Vagina (tissue), 2 donors: ENCODE measurements at regions not wholly inside any gene's neighbourhood (a gene's known extent, or its start where the extent isn't known, plus 50 kb on each side); places are given as distances from the start of the nearest gene placed in this dataset.

Experiments used
- DNase-seq, 2 donors: peaks; one replicate each; pipeline ENCODE4 v3.0.0-alpha.2; 2017; ENCODE audit errors: extremely low spot score in 2 of 2
- H3K27ac ChIP-seq: fragments of 200-600 bp; sonication (generic); one replicate; pipeline ENCODE4 v1.5.1; 2019
- H3K27me3 ChIP-seq: fragments of 200-600 bp; sonication (generic); one replicate; pipeline ENCODE4 v1.5.1; 2019
- H3K36me3 ChIP-seq, 2 donors: fragments of 200-600 bp; sonication (generic); one replicate each; pipeline ENCODE4 v1.5.1; 2017 to 2019
- H3K4me1 ChIP-seq: fragments of 200-600 bp; sonication (generic); one replicate; pipeline ENCODE4 v1.5.1; 2019
- H3K4me3 ChIP-seq, 2 donors: fragments of 200-600 bp; sonication (generic); 1 replicate in 1 of 2; 2 replicates in 1 of 2; pipeline ENCODE4 v1.5.1; 2016 to 2019
- H3K9me3 ChIP-seq: fragments of 200-600 bp; sonication (generic); one replicate; pipeline ENCODE4 v1.5.1; 2019
- POLR2A ChIP-seq, 2 donors: fragments of 450-650 bp; IDR thresholded peaks; one replicate each; pipeline ENCODE4 v1.6.1; 2017; ENCODE audit warnings: antibody characterized with exemption in 2 of 2, mild to moderate bottlenecking in 2 of 2, moderate library complexity in 2 of 2
- POLR2AphosphoS5 ChIP-seq, 2 donors: sonication (generic); formaldehyde crosslinking; IDR thresholded peaks; one replicate each; pipeline ENCODE4 v1.9.0; 2017; ENCODE audit warnings: antibody characterized with exemption in 2 of 2, mild to moderate bottlenecking in 2 of 2, low read depth in 1 of 2; ENCODE audit not compliant: insufficient read depth in 1 of 2
- intact Hi-C: fragments of 100-400 bp; cut with DNase I; formaldehyde crosslinking; loops from one replicate; pipeline ENCODE4 v1.15.1; 2023
- TF ChIP-seq, protein P1 (sequence below), 3 experiments: fragments of 450-650 bp in 2 of 3; fragments of 200-600 bp in 1 of 3; sonication (generic) in 1 of 3; IDR thresholded peaks; one replicate each; pipeline ENCODE4 v1.5.1; 2017 to 2019; ENCODE audit warnings: antibody characterized with exemption in 3 of 3, mild to moderate bottlenecking in 2 of 3, moderate library complexity in 2 of 3

DNA sequence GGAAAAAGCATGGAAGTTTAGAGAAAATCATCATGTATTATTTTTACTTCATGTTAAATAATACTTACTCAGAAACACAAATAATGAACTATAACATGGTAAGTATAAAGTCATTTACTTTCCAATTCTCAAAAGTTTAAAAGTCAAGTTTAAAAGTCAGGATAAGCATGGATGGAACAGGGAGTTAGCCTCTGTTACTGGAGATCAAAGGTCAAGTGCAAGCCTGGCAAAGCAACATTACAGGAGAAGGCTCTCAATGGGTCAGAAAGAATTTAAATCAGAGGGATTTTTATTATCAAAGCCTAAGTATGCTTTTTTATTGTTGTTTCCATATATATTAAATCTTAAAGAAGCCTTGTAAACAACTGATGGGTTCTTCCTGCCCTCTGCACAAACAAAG is 505.4 kb downstream of the KCNA4 start:
- Histone ChIP-seq H3K27ac (no peak overlapping the region), H3K27me3 (no peaks in the 10 kb centered on the region), H3K4me1 (no peaks in the 10 kb centered on the region), H3K9me3 (no peaks in the 10 kb centered on the region), H3K4me3 (no peak overlapping the region), H3K36me3 (no peaks in the 10 kb centered on the region)
- TF ChIP-seq POLR2A (IDR thresholded peaks at IDR 0.05) (no peak), POLR2AphosphoS5 (IDR thresholded peaks at IDR 0.05; ENCODE audit: insufficient read depth in 1 of 2, low read depth in 1 of 2) (no peak)
- TF ChIP-seq, protein P1, sequence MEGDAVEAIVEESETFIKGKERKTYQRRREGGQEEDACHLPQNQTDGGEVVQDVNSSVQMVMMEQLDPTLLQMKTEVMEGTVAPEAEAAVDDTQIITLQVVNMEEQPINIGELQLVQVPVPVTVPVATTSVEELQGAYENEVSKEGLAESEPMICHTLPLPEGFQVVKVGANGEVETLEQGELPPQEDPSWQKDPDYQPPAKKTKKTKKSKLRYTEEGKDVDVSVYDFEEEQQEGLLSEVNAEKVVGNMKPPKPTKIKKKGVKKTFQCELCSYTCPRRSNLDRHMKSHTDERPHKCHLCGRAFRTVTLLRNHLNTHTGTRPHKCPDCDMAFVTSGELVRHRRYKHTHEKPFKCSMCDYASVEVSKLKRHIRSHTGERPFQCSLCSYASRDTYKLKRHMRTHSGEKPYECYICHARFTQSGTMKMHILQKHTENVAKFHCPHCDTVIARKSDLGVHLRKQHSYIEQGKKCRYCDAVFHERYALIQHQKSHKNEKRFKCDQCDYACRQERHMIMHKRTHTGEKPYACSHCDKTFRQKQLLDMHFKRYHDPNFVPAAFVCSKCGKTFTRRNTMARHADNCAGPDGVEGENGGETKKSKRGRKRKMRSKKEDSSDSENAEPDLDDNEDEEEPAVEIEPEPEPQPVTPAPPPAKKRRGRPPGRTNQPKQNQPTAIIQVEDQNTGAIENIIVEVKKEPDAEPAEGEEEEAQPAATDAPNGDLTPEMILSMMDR (IDR thresholded peaks at IDR 0.05), result no peak
- intact Hi-C loops, result no loop called here
- no peak for DNase-seq

DNA sequence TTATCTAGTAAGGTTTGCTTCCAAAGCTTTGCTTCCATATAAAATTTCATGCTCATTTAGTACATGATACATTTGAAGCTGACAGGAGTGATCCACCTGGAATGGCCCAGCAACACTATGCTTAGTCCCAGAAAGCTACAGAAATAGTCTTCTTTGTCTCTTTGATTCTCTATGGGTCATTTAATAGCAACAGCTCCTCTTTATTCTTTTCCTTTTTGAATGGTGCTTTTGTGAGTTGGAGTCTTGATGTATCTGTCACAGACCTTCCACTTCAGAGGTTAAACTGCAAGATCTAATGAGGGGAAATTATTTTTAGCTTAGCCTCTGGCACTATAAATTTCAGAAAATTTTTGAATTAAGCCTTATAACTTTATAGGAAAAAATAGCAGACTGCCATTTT is 509.5 kb downstream of the KCNA4 start:
- Histone ChIP-seq H3K4me3 (no peak overlapping the region), H3K9me3 (no peaks in the 10 kb centered on the region), H3K36me3 (no peaks in the 10 kb centered on the region), H3K27ac (no peak overlapping the region), H3K27me3 (no peaks in the 10 kb centered on the region), H3K4me1 (no peaks in the 10 kb centered on the region)
- intact Hi-C loops, result no loop called here
- DNase-seq, result no peak
- TF ChIP-seq POLR2A (IDR thresholded peaks at IDR 0.05) (no peak), POLR2AphosphoS5 (IDR thresholded peaks at IDR 0.05; ENCODE audit: insufficient read depth in 1 of 2, low read depth in 1 of 2) (no peak)
- TF ChIP-seq, protein P1 (IDR thresholded peaks at IDR 0.05), result no peak

DNA sequence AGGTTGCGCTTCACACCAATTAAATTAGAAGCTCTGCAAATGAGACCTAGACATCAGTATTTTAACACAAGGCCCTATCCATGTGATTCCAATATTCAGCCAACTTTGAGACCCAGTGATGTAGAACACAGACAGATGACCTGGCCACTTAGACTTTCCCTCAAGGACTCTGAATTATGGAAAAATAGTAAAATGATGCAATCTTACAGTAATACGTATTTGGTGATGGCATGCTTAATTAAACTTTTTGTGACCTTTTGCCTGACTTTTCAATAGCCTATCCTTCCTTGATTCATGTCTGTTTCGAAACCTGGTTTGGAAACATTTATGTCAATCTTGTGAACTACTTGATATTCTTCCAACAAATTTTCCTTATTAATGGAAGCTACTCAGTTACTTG is 521.2 kb downstream of the KCNA4 start:
- Histone ChIP-seq H3K4me3 (no peak overlapping the region), H3K4me1 (no peaks in the 10 kb centered on the region), H3K9me3 (no peaks in the 10 kb centered on the region), H3K27me3 (no peaks in the 10 kb centered on the region), H3K36me3 (no peaks in the 10 kb centered on the region), H3K27ac (no peak overlapping the region)
- no peak for DNase-seq
- intact Hi-C loops, result no loop called here
- TF ChIP-seq, protein P1 (IDR thresholded peaks at IDR 0.05), result no peak
- TF ChIP-seq POLR2A (IDR thresholded peaks at IDR 0.05) (no peak), POLR2AphosphoS5 (IDR thresholded peaks at IDR 0.05; ENCODE audit: insufficient read depth in 1 of 2, low read depth in 1 of 2) (no peak)

DNA sequence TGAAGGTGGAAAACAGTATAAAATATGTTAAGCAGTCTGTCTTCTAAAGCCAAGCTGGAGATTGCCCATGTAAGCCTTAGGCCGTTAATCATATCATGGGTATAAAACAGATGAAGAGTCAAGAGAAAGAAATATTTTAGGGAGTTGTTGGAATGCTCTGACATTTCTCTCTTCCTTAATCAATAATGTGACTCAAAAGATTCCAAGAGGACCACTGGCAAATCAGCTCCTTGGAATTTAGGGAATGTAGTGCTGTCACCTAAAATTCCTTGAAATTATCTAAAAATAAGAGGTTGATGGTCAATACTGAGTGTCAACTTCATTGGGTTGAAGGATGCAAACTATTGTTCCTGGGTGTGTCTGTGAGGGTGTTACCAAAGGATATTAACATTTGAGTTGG is 525.9 kb downstream of the KCNA4 start:
- no peak for DNase-seq
- intact Hi-C loops, result no loop called here
- no peak for TF ChIP-seq POLR2A (IDR thresholded peaks at IDR 0.05)
- TF ChIP-seq, protein P1 (IDR thresholded peaks at IDR 0.05), result no peak
- no peaks in the 10 kb centered on the region for H3K4me1 ChIP-seq
- no peaks in the 10 kb centered on the region for H3K27me3 ChIP-seq
- H3K4me3 ChIP-seq, result no peak overlapping the region
- H3K27ac ChIP-seq, result no peak overlapping the region
- no peaks in the 10 kb centered on the region for H3K36me3 ChIP-seq
- no peaks in the 10 kb centered on the region for H3K9me3 ChIP-seq

DNA sequence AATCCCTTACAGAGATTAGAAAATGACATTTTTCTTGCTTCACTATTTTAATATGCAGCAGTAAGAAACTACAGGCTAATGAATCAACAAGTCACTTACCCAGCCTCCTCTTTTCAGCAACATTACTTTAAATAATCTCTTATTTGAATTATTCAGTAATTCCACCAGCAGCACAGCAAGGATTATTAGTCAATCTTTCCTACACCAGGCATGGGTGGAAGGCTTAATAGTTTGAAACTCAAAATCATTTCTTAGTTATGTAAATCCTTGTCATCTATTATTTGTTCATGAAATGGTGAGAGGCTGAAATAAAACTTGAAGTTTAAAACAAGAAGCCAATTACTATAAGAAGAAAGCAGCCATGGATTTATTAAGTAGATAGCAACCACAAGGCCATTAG is 530.5 kb downstream of the KCNA4 start:
- TF ChIP-seq, protein P1 (IDR thresholded peaks at IDR 0.05), result no peak
- TF ChIP-seq POLR2AphosphoS5 (IDR thresholded peaks at IDR 0.05; ENCODE audit: insufficient read depth in 1 of 2, low read depth in 1 of 2) (no peak), POLR2A (IDR thresholded peaks at IDR 0.05) (no peak)
- H3K4me1 ChIP-seq, result no peaks in the 10 kb centered on the region
- no peak overlapping the region for H3K4me3 ChIP-seq
- no peaks in the 10 kb centered on the region for H3K27me3 ChIP-seq
- intact Hi-C loops, result no loop called here
- DNase-seq, result no peak
- no peak overlapping the region for H3K27ac ChIP-seq
- no peaks in the 10 kb centered on the region for H3K36me3 ChIP-seq
- no peaks in the 10 kb centered on the region for H3K9me3 ChIP-seq
